ENCODE measurements at regions not wholly inside any gene's neighbourhood (a gene's known extent, or its start where the extent isn't known, plus 50 kb on each side); places are given as distances from the start of the nearest gene placed in this dataset.

DNA sequence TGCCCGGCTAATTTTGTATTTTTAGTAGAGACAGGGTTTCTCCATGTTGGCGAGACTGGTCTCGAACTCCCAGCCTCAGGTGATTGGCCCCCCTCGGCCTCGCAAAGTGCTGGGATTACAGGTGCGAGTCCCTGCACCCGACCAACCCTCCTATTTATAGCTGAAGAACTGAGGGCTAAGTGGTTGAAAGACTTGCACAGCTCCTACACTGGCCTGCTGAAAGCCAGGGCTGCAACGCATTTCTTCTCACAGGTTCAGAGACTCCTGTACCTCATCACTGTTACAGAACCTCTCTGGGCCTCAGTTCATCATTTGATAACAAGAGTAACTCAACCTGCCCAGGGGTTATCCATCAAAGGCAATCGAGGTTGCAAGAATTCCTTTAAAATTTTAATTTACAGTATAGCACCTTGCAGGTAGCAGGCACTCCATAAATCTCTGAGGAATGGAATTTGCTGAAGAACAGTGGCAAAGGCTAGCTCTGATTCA lies 626.5 kb upstream of the TBL1XR1 start (continued):
- TF ChIP-seq ZNF558 (CRISPR knock-in tag; IDR thresholded peaks at IDR 0.05; ENCODE audit: borderline replicate concordance), result no peak; the same call in 1 of the 2 replicates
- no peak for TF ChIP-seq ZSCAN20 (CRISPR knock-in tag; IDR thresholded peaks at IDR 0.05; ENCODE audit: borderline replicate concordance)

DNA sequence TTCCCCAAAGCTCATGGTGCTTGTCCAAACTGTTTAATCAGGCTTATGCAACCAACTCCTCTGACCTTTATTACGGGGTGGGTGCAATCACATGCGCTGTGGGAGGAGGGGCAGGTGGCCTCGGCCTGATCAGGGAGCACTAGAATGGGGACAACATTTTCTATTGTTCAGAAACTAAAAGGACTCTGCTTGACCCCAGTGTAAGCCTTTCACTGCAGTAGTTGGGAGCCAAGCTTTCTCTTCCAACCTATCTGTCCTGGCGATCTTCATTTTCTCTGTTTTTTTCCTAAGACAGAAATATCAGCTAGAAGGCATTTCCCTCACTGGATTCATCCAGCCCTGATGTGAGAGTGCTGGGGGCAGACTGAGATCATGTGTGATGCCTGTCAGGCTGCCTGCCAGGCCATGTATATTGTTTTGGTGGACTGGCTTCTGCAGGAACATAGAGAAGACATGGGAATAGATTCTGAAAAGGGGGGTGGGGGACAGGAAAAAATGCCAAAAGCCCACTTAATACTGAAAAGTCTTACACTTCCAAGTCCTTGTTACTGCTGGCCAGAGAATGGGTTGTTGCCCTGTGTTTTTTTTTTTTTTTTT lies 627.0 kb upstream of the TBL1XR1 start:
- Histone ChIP-seq H3K9ac (ENCODE audit: insufficient read depth, low read depth, low read length) (peak overlapping the region; percentile 52), H3K36me3 (replicated peaks in 1 of 2; ENCODE audit: control insufficient read depth in 1 of 2, insufficient read depth in 2 of 2, low read length in 2 of 2) (no peaks in the 10 kb centered on the region), H2AFZ (ENCODE audit: low read length) (peak overlapping the region; percentile 35), H3K4me3 (replicated peaks in 1 of 3; ENCODE audit: insufficient read depth in 1 of 3, low read depth in 2 of 3, low read length in 3 of 3) (peak overlapping the region in 2 of 3 experiments; percentile 1 to 8; a peak in 1 of 6 replicates), H3K4me1 (ENCODE audit: insufficient read depth, low read length) (peaks cover 67% of the 10 kb centered on the region), H3K27ac (ENCODE audit: extremely low read length, insufficient read depth, low read length) (peak overlapping the region; percentile 85), H3K9me3 (ENCODE audit: low read length) (no peaks in the 10 kb centered on the region), H4K20me1 (ENCODE audit: insufficient read depth, low read length) (no peaks in the 10 kb centered on the region), H3K4me2 (ENCODE audit: low read depth, low read length) (peak overlapping the region; percentile 56), H3K79me2 (ENCODE audit: insufficient read depth, low read length) (no peaks in the 10 kb centered on the region), H3K27me3 (ENCODE audit: control insufficient read depth in 1 of 2, insufficient read depth in 2 of 2, low read length in 2 of 2) (no peaks in the 10 kb centered on the region)
- intact Hi-C loops (cut with micrococcal nuclease; ENCODE audit: unreplicated experiment), result loop anchor here (1.0 to 5.0 kb wide), 2 partner anchors 217 to 467 kb away; no protein-coding TSS in a partner anchor
- CTCF ChIA-PET (ENCODE audit: low intra/inter-chr PET ratio, low total read pairs), result no interaction called here
- in situ Hi-C loops (cut with HindIII; ENCODE audit: extremely low pct_ligation_motif_present, low pct_unique_long_range_greater_than_20kb), result no loop called here
- 0% methylated on average over 4 of the region's 4 CpGs for WGBS (ENCODE audit: low lambda C conversion rate)
- POLR2A ChIA-PET, result interaction anchor here (0.9 to 1.0 kb wide), 2 partner anchors 13 to 465 kb away, joined by 3 read pairs; no protein-coding TSS in a partner anchor
- TSS peak; percentile 60 for BruUV-seq (replicated peaks)
- FAIRE-seq (peak; percentile 68), ATAC-seq (peak; percentile 90), DNase-seq (ENCODE audit: low spot score) (peak; percentile 93)
- TF ChIP-seq SKI (IDR thresholded peaks at IDR 0.05; ENCODE audit: partially characterized antibody) (no peak), PHF8 (CRISPR knock-in tag; IDR thresholded peaks at IDR 0.05) (peak; percentile 37; the same call in 1 of the 2 replicates), ZNF446 (CRISPR knock-in tag; IDR thresholded peaks at IDR 0.05) (no peak), ZNF180 (CRISPR knock-in tag; IDR thresholded peaks at IDR 0.05; ENCODE audit: borderline replicate concordance, low read depth) (no peak), TCF7L2 (IDR thresholded peaks at IDR 0.05; ENCODE audit: low read depth, low read length) (no peak), HNF4A (CRISPR knock-in tag; IDR thresholded peaks at IDR 0.05) (peak; percentile 93), ZNF616 (CRISPR knock-in tag; IDR thresholded peaks at IDR 0.05; ENCODE audit: low read depth) (0 out of 2 replicates have a peak, but pooled peaks have one; percentile 64), KDM1A (CRISPR knock-in tag; IDR thresholded peaks at IDR 0.05) (peak; percentile 71; the same call in 1 of the 2 replicates), ZSCAN9 (CRISPR knock-in tag; IDR thresholded peaks at IDR 0.05; ENCODE audit: borderline replicate concordance) (peak; percentile 46; the same call in 1 of the 2 replicates), ZNF572 (CRISPR knock-in tag; IDR thresholded peaks at IDR 0.05) (no peak), ZFP1 (CRISPR knock-in tag; IDR thresholded peaks at IDR 0.05) (peak; percentile 85)
- TF ChIP-seq, protein P1, sequence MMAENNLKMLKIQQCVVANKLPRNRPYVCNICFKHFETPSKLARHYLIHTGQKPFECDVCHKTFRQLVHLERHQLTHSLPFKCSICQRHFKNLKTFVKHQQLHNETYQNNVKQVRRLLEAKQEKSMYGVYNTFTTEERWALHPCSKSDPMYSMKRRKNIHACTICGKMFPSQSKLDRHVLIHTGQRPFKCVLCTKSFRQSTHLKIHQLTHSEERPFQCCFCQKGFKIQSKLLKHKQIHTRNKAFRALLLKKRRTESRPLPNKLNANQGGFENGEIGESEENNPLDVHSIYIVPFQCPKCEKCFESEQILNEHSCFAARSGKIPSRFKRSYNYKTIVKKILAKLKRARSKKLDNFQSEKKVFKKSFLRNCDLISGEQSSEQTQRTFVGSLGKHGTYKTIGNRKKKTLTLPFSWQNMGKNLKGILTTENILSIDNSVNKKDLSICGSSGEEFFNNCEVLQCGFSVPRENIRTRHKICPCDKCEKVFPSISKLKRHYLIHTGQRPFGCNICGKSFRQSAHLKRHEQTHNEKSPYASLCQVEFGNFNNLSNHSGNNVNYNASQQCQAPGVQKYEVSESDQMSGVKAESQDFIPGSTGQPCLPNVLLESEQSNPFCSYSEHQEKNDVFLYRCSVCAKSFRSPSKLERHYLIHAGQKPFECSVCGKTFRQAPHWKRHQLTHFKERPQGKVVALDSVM (CRISPR knock-in tag; IDR thresholded peaks at IDR 0.05), result no peak
- TF ChIP-seq, protein P2, sequence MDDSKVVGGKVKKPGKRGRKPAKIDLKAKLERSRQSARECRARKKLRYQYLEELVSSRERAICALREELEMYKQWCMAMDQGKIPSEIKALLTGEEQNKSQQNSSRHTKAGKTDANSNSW (CRISPR knock-in tag; IDR thresholded peaks at IDR 0.05; ENCODE audit: borderline replicate concordance), result no peak
- TF ChIP-seq, protein P3, sequence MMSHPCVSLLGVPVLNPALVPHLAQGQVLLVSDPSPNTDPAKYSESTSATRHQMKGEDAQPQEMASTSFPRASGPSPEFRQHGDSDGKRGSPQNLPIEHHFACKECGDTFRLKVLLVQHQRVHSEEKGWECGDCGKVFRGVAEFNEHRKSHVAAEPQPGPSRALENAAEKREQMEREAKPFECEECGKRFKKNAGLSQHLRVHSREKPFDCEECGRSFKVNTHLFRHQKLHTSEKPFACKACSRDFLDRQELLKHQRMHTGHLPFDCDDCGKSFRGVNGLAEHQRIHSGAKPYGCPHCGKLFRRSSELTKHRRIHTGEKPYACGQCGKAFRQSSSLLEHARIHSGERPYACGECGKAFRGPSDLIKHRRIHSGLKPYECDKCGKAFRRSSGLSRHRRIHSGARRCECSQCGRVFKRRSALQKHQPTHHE (CRISPR knock-in tag; IDR thresholded peaks at IDR 0.05; ENCODE audit: borderline replicate concordance), result no peak
- TF ChIP-seq, protein P4, sequence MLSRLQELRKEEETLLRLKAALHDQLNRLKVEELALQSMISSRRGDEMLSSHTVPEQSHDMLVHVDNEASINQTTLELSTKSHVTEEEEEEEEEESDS (CRISPR knock-in tag; IDR thresholded peaks at IDR 0.05; ENCODE audit: borderline replicate concordance), result no peak
